DND-41 (cell line): ENCODE measurements at regions not wholly inside any gene's neighbourhood (a gene's known extent, or its start where the extent isn't known, plus 50 kb on each side); places are given as distances from the start of the nearest gene placed in this dataset.
"Not testable (repeated sequence)": the region's sequence is repeated elsewhere in the genome, so short reads cannot be mapped to it uniquely, and the experiment has no call there.

Experiments
- ATAC-seq: fragments of 200-7000 bp; cut with Tn5 transposase; 3 replicates; pipeline ENCODE4 v1.9.1; 2021; ENCODE audit warnings: low read depth; ENCODE audit not compliant: insufficient read depth
- DNase-seq: peaks from one replicate; pipeline ENCODE4 v3.0.0-alpha.2; 2020
- H2AFZ ChIP-seq: 2 replicates; pipeline ENCODE4 v1.6.0; 2012; ENCODE audit warnings: low read depth, low read length
- H3K27ac ChIP-seq: 2 replicates; pipeline ENCODE4 v1.5.1; 2012; ENCODE audit warnings: low read length, inconsistent platforms
- H3K27me3 ChIP-seq: fragments of 200-600 bp; sonication (generic); 2 replicates; pipeline ENCODE4 v1.6.0; 2012; ENCODE audit warnings: low read length, mild to moderate bottlenecking, inconsistent platforms; ENCODE audit not compliant: insufficient read depth, poor library complexity
- H3K36me3 ChIP-seq: 2 replicates; pipeline ENCODE4 v1.5.1; 2012; ENCODE audit warnings: low read length, inconsistent platforms; ENCODE audit not compliant: insufficient read depth
- H3K4me1 ChIP-seq: 2 replicates; pipeline ENCODE4 v1.5.1; 2012; ENCODE audit warnings: mild to moderate bottlenecking, low read length; ENCODE audit not compliant: insufficient read depth
- H3K4me2 ChIP-seq: 2 replicates; pipeline ENCODE4 v1.6.0; 2012; ENCODE audit warnings: mild to moderate bottlenecking, moderate library complexity, low read length, inconsistent platforms; ENCODE audit not compliant: insufficient read depth
- H3K4me3 ChIP-seq, 2 experiments: fragments of 200-600 bp in 1 of 2; shearing (Covaris generic) in 1 of 2; 2 replicates each; pipeline ENCODE4 v1.5.1; 2012 to 2016; ENCODE audit warnings: inconsistent platforms in 2 of 2, low read length in 2 of 2, mild to moderate bottlenecking in 2 of 2, low read depth in 1 of 2, moderate library complexity in 1 of 2
- H3K79me2 ChIP-seq: 2 replicates; pipeline ENCODE4 v1.6.0; 2012; ENCODE audit warnings: low read length, inconsistent platforms; ENCODE audit not compliant: insufficient read depth
- H3K9ac ChIP-seq: 2 replicates; pipeline ENCODE4 v1.6.0; 2012; ENCODE audit warnings: low read depth, mild to moderate bottlenecking, inconsistent platforms, low read length, moderate library complexity
- H3K9me3 ChIP-seq: 2 replicates; pipeline ENCODE4 v1.5.1; 2012; ENCODE audit warnings: low read length, moderate library complexity, mild to moderate bottlenecking, inconsistent platforms; ENCODE audit not compliant: insufficient read depth, severe bottlenecking
- H4K20me1 ChIP-seq: 2 replicates; pipeline ENCODE4 v1.6.0; 2012; ENCODE audit warnings: low read length; ENCODE audit not compliant: insufficient read depth
- EZH2 ChIP-seq: IDR thresholded peaks from 3 replicates; pipeline ENCODE4 v1.6.1; 2012; ENCODE audit warnings: borderline replicate concordance, low read depth, mild to moderate bottlenecking, moderate library complexity, low read length, inconsistent platforms; ENCODE audit not compliant: severe bottlenecking
- TF ChIP-seq, protein P1 (sequence below): IDR thresholded peaks from 2 replicates; pipeline ENCODE4 v1.5.1; 2012; ENCODE audit warnings: borderline replicate concordance, low read length, moderate library complexity, mild to moderate bottlenecking; ENCODE audit not compliant: poor library complexity, severe bottlenecking; ENCODE audit errors: extremely low read depth

DNA sequence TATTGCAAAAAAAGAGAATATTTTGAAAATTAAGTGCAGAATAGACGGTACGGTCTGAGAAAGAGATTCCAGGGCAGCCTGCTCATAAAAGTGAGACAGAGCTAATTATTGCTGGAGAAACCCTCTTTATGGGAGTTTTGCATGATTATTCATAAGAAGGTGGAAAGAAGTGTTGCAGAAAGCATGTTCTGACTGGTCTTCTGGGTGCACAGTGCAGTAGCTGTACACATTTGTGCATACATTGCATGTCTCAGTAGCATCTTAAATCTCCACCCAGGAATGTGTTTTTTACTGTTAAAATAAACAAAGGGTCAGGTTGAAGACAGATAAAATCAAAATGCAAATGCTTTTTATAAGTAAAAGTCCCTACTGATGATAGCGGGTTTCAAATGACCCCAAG, 1813.6 kb upstream of the DEFB115 start:
- Histone ChIP-seq H3K9me3 (peaks cover 5% of the 10 kb centered on the region), H3K4me2 (peak overlapping the region; percentile 40), H3K27ac (peak overlapping the region; percentile 97), H3K9ac (peak overlapping the region; percentile 46), H3K79me2 (no peaks in the 10 kb centered on the region), H3K4me3 (no peak overlapping the region), H3K27me3 (no peaks in the 10 kb centered on the region), H2AFZ (peak overlapping the region; percentile 38; the same call in 1 of the 2 replicates), H4K20me1 (no peaks in the 10 kb centered on the region), H3K36me3 (no peaks in the 10 kb centered on the region; the same call in 1 of the 2 replicates), H3K4me1 (peaks cover 33% of the 10 kb centered on the region)
- ATAC-seq (no peak), DNase-seq (no peak)
- TF ChIP-seq EZH2 = no peak
- TF ChIP-seq, protein P1, sequence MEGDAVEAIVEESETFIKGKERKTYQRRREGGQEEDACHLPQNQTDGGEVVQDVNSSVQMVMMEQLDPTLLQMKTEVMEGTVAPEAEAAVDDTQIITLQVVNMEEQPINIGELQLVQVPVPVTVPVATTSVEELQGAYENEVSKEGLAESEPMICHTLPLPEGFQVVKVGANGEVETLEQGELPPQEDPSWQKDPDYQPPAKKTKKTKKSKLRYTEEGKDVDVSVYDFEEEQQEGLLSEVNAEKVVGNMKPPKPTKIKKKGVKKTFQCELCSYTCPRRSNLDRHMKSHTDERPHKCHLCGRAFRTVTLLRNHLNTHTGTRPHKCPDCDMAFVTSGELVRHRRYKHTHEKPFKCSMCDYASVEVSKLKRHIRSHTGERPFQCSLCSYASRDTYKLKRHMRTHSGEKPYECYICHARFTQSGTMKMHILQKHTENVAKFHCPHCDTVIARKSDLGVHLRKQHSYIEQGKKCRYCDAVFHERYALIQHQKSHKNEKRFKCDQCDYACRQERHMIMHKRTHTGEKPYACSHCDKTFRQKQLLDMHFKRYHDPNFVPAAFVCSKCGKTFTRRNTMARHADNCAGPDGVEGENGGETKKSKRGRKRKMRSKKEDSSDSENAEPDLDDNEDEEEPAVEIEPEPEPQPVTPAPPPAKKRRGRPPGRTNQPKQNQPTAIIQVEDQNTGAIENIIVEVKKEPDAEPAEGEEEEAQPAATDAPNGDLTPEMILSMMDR = no peak

DNA sequence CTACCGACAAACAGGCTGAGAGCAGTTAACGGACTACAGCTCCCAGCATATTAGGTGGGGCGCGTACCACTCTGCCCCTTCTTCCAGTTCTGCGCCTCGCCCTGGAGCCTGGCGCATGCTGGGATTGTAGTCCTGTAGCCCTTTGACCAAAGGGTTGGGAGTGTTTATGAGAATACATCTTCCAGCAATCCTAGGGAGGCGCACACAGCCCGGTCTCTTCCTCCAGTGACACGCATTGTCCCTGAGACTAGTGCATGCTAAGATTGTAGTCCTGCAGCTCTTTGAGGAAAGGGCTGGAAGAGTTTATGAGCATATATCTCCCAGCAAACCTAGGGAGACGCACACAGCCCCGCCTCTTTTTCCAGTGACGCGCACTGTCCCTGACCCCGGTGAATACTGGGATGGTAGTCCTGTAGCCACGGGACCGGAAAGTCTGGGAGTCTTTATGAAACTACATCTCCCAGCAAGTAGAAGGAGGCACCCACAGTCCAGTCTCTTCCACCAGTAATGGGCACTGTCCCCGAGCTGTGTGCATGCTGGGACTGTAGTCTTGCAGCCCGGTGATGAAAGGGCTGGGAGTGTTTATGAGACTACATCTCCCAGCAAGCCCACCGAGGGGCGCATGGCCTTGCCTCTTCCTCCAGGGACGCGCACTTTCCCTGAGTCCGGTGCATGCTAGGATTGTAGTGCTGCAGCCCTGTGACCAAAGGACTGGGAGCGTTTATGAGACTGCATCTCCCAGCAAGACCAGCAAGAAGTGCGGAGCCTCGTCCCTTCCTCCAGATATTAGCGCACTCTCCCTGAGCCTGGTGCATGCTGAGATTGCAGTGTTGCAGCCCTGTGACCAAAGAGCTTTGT, 1812.2 kb upstream of the DEFB115 start:
- H3K27ac ChIP-seq = peak overlapping the region; percentile 97
- peak; percentile 95 for ATAC-seq

DNA sequence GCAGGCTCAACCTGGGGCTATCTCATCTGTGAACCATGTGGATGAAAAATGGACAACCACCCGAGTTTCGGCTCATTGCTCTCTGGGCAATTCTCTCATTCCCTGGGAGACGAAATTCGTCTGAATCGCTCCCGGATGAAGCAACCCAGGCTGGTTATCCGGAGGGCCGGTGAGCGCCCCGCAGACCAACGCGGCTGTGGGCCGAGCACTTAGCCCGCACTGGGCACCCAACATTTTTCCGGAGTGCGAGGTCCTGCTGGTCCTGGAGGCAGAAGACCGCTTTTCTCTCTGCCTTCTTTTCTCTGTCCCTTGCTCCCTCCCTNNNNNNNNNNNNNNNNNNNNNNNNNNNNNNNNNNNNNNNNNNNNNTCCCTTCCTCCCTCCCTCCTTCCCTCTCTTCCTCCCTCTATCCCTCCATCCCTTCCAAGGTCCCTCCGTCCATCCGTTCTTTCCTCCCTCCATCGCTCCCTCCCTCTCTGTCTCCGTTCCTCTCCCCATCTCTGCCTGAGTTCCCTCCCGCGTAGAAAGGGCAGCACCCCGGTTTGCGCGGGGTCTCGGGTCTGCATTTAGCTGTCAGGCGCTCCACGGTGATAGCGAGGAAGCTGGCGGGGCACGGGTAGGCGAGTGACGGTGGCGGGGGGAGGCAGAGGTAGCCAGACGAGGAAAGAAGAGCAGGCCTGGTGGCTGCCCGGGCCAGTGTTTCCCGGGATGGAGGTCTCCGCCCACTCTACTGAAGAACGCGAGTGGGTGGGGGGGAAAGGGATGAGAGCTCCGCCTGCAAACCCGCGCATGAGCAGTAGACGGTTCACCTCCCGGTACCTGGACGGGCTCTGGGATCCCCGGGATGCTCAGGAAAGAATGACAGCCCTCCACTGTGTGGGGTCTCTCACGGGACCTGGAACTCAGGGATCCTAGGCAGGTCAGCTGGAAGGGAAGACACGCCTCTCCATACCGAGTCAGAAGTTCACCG, 1809.7 kb upstream of the DEFB115 start:
- not testable (repeated sequence) for H3K9me3 ChIP-seq, DNase-seq, H4K20me1 ChIP-seq, H2AFZ ChIP-seq, ATAC-seq, H3K79me2 ChIP-seq, H3K4me3 ChIP-seq, H3K36me3 ChIP-seq, H3K9ac ChIP-seq, H3K4me2 ChIP-seq, H3K27ac ChIP-seq, H3K27me3 ChIP-seq
- H3K4me1 ChIP-seq = peaks cover 33% of the 10 kb centered on the region

More for the DNA sequence above, 1812.2 kb upstream of the DEFB115 start:
- H3K4me1 ChIP-seq = peaks cover 33% of the 10 kb centered on the region
- peak overlapping the region; percentile 46 for H3K9ac ChIP-seq
- not testable (repeated sequence) for H3K9me3 ChIP-seq, H3K27me3 ChIP-seq, H3K79me2 ChIP-seq, H3K36me3 ChIP-seq, H4K20me1 ChIP-seq
- H3K4me3 ChIP-seq = peak overlapping the region in 1 of 2 experiments; percentile 49; a peak in 2 of 4 replicates
- DNase-seq = peak; percentile 58
- peak overlapping the region; percentile 44 for H2AFZ ChIP-seq
- peak overlapping the region; percentile 48 for H3K4me2 ChIP-seq

DNA sequence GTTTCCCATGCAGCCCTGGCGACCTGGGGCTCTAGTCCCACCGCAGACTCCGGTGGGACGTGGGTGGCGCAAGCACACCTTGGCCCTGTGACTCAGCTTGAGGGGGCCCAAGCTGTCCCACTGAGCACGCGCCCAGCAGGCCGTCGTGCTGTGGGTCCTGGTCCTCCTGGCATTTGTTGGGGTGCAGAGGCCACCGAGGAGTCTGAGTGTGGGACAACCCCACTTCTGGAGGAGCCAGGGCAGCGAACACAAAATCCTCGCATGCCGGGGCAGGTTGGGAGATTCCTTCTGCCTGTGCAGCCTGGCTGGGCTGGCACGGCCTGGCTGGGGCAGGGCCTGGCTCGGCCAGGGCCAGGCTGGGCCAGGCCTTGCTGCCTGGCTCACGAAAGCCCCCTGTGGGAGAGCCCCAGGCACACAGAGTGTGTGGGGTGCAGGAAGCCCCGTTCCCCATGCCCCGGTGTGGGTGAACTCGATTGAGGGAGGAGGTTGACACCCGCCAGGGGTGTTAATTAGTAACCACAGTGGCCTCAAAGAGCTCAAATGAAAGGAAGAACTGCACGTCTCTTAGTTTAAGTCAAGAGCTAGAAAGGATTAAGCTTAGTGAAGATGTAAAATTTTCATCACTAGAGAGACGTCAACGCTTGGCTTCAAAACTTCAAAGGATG, 1808.5 kb upstream of the DEFB115 start:
- H3K9me3 ChIP-seq = peaks cover 11% of the 10 kb centered on the region
- TF ChIP-seq EZH2 = no peak
- TF ChIP-seq, protein P1 = no peak
- H3K4me2 ChIP-seq = no peak overlapping the region
- no peak overlapping the region for H3K9ac ChIP-seq
- no peaks in the 10 kb centered on the region for H3K27me3 ChIP-seq
- no peak overlapping the region for H2AFZ ChIP-seq
- H3K4me3 ChIP-seq = no peak overlapping the region
- DNase-seq (no peak), ATAC-seq (no peak)
- no peak overlapping the region for H3K27ac ChIP-seq
- no peaks in the 10 kb centered on the region; the same call in 1 of the 2 replicates for H3K36me3 ChIP-seq
- no peaks in the 10 kb centered on the region for H4K20me1 ChIP-seq
- peaks cover 21% of the 10 kb centered on the region for H3K4me1 ChIP-seq
- H3K79me2 ChIP-seq = no peaks in the 10 kb centered on the region
